Kidney (tissue), 13 donors: ENCODE measurements at regions not wholly inside any gene's neighbourhood (a gene's known extent, or its start where the extent isn't known, plus 50 kb on each side); places are given as distances from the start of the nearest gene placed in this dataset.

Source experiments
- DNase-seq, 5 donors: peaks; one replicate each; pipeline ENCODE4 v3.0.0-alpha.2; 2013 to 2020
- FAIRE-seq: peaks from 2 replicates; lab custom pipeline; 2012; peaks lifted over from hg19 to GRCh38; lab: Jason Lieb, UNC
- H3K27ac ChIP-seq, 2 donors: one replicate each; pipeline ENCODE4 v1.7.0; 2013; ENCODE audit warnings: low read depth in 2 of 2, low read length in 2 of 2, inconsistent platforms in 1 of 2
- H3K27me3 ChIP-seq: one replicate; pipeline ENCODE4 v1.7.1; 2013; ENCODE audit warnings: low read length, inconsistent platforms; ENCODE audit not compliant: control insufficient read depth, insufficient read depth
- H3K36me3 ChIP-seq, 3 donors: one replicate each; pipeline versions ENCODE4 v1.7.0 to v1.7.1; 2013; ENCODE audit warnings: low read length in 3 of 3, control low read depth in 1 of 3, inconsistent platforms in 1 of 3; ENCODE audit not compliant: insufficient read depth in 3 of 3, control insufficient read depth in 2 of 3
- H3K4me1 ChIP-seq, 3 donors: one replicate each; pipeline versions ENCODE4 v1.7.0 to v1.7.1; 2013; ENCODE audit warnings: low read length in 3 of 3, inconsistent platforms in 1 of 3, low read depth in 1 of 3; ENCODE audit not compliant: control insufficient read depth in 2 of 3, insufficient read depth in 2 of 3
- H3K4me3 ChIP-seq, 3 donors: one replicate each; pipeline versions ENCODE4 v1.7.0 to v1.8.1; 2013; ENCODE audit warnings: low read length in 3 of 3, control low read depth in 1 of 3, inconsistent platforms in 1 of 3
- H3K9ac ChIP-seq, 3 donors: one replicate each; pipeline versions ENCODE4 v1.7.0 to v1.7.1; 2013; ENCODE audit warnings: low read length in 3 of 3, control low read depth in 1 of 3, inconsistent platforms in 1 of 3
- H3K9me3 ChIP-seq, 3 donors: one replicate each; pipeline versions ENCODE4 v1.7.0 to v1.7.1; 2013; ENCODE audit warnings: low read length in 3 of 3, control low read depth in 1 of 3, inconsistent platforms in 1 of 3; ENCODE audit not compliant: control insufficient read depth in 2 of 3, insufficient read depth in 1 of 3
- CTCF ChIP-seq: IDR thresholded peaks from 3 replicates; pipeline ENCODE4 v1.5.1; 2012; ENCODE audit warnings: mild to moderate bottlenecking, moderate library complexity, borderline replicate concordance; ENCODE audit not compliant: insufficient read depth; ENCODE audit errors: extremely low read depth
- intact Hi-C: fragments of 100-400 bp; cut with DNase I; formaldehyde crosslinking; loops from one replicate; pipeline ENCODE4 v1.11.1; 2022
- donor health status: control.
- donor health status: control.
- donor health status: control.
- donor health status: control.
- donor health status: control.
- donor health status: DM: yes; HTN: yes; CAD: no.
- donor health status: Normal renal cell carcinoma (clear cell type).

GRCh38 chr2:234689911-234690379 lies 193.1 kb upstream of the ARL4C start:
- Histone ChIP-seq H3K4me1 (peaks cover 0 to 5% (median 4%) of the 10 kb centered on the region in 3 donors), H3K4me3 (no peak overlapping the region), H3K27me3 (no peaks in the 10 kb centered on the region), H3K9me3 (peaks cover 0 to 2% (median 0%) of the 10 kb centered on the region in 3 donors), H3K9ac (no peak overlapping the region), H3K27ac (no peak overlapping the region), H3K36me3 (no peaks in the 10 kb centered on the region)
- FAIRE-seq, result no peak
- DNase-seq, result no peak
- intact Hi-C loops, result no loop called here
- TF ChIP-seq CTCF, result no peak

DNA sequence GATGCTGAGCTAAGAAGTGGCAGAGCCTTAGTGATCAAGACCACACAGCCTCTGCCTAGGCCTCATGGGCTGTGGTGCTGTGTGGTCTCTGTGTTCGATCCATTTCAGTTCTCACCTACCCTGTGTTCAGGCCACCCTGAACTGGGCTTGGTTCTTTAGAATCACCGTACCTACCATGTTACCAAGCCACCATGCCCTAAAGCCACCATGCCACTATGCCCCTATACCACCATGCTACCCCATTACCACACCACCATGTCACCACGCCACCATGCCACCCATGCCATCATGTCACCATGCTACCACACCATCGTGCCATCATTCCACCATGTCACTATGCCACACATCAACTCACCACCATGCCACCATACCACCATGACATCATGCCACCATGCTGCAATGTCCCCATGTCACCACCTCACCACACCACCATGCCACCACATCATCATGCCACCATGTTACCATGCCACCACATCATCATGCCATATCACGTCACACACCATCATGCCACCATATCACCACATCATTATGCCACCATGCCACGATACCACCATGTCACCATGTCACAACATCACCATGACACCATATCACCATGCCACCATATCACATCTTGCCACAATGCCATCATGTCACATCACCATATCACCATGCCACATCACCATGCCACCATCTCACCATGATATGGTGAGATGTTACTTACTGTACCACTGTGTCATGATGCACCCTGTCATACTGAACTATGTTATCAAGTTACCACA lies 191.0 kb upstream of the ARL4C start:
- DNase-seq (no peak), FAIRE-seq (no peak)
- TF ChIP-seq CTCF, result no peak
- Histone ChIP-seq H3K4me1 (peaks cover 0 to 5% (median 4%) of the 10 kb centered on the region in 3 donors), H3K27ac (no peak overlapping the region), H3K9ac (no peak overlapping the region), H3K27me3 (no peaks in the 10 kb centered on the region), H3K36me3 (no peaks in the 10 kb centered on the region), H3K9me3 (peaks cover 0 to 2% (median 0%) of the 10 kb centered on the region in 3 donors), H3K4me3 (no peak overlapping the region)
- intact Hi-C loops, result no loop called here

DNA sequence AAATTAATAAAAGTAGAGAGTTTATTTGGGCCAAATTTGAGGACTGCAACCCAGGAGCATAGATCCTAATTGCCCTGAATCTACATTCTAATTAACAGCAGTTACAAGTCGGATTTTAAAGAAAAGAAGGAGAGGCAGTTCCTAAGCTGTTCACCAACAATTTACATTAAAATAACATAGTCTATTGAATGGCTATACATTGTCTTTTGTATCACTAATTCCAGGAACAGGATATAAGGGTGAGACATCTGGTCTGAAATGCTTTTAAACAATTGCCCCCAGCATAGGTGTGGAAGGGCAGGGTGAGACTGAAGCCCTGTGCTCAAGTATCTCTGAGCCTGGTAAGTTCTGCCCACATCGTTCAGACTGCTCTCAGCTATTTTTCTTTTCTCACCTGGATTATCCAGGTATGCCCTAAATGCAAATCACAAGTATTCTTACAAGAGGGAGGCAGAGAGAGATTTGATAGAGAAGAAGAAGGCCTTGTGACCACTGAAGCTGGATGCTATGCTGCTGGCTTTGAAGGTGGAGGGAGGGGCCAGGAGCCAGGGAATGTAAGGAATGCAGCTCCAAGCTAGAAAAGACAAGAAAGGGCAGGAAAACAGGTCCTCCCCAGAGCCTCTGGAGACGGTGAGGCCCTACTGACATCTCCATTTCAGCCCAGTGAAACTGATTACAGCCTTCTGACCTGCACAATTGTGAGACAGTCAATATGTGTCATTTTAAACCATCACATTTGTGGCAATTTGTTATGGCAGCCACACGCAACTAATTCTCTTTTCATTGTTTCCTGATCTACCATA lies 189.4 kb upstream of the ARL4C start:
- DNase-seq (peak in 4 of 5 donors; percentile 62 to 89 (median 77)), FAIRE-seq (no peak)
- Histone ChIP-seq H3K27ac (no peak overlapping the region), H3K27me3 (no peaks in the 10 kb centered on the region), H3K9ac (no peak overlapping the region), H3K36me3 (no peaks in the 10 kb centered on the region), H3K9me3 (peaks cover 0 to 2% (median 0%) of the 10 kb centered on the region in 3 donors), H3K4me1 (peaks cover 0 to 7% (median 4%) of the 10 kb centered on the region in 3 donors), H3K4me3 (no peak overlapping the region)
- no peak for TF ChIP-seq CTCF
- intact Hi-C loops, result no loop called here
